Stomach (tissue), 8 donors: ENCODE measurements at regions not wholly inside any gene's neighbourhood (a gene's known extent, or its start where the extent isn't known, plus 50 kb on each side); places are given as distances from the start of the nearest gene placed in this dataset.
"Not testable (repeated sequence)": the region's sequence is repeated elsewhere in the genome, so short reads cannot be mapped to it uniquely, and the experiment has no call there.

ENCODE experiments used
- DNase-seq, 2 donors: peaks; one replicate each; pipeline versions ENCODE4 v3.0.0 to v3.0.0-alpha.2; 2013 to 2019
- H3K27ac ChIP-seq, 5 donors: fragments of 200-600 bp in 4 of 5; sonication (generic) in 4 of 5; one replicate each; pipeline ENCODE4 v1.5.1; 2013 to 2019; ENCODE audit warnings: mild to moderate bottlenecking in 1 of 5, moderate library complexity in 1 of 5
- H3K27me3 ChIP-seq, 3 donors: fragments of 200-600 bp; sonication (generic); one replicate each; pipeline ENCODE4 v1.5.1; 2017 to 2019; ENCODE audit warnings: mixed run types in 1 of 3
- H3K36me3 ChIP-seq, 4 donors: fragments of 200-600 bp; sonication (generic); 1 replicate in 3 of 4; 2 replicates in 1 of 4; pipeline ENCODE4 v1.5.1; 2016 to 2019
- H3K4me1 ChIP-seq, 4 donors: fragments of 200-600 bp; sonication (generic); one replicate each; pipeline ENCODE4 v1.5.1; 2016 to 2019
- H3K4me3 ChIP-seq, 4 donors: fragments of 200-600 bp; sonication (generic) in 3 of 4; one replicate each; pipeline ENCODE4 v1.5.1; 2016 to 2019; ENCODE audit warnings: mild to moderate bottlenecking in 1 of 4
- H3K9me3 ChIP-seq, 4 donors: fragments of 200-600 bp; sonication (generic); one replicate each; pipeline ENCODE4 v1.5.1; 2016 to 2019
- WGBS, 5 donors: extraction: QIAGEN DNeasy Blood & Tissue Kit in 3 of 5; methylation state at CpG; one replicate each; pipeline versions ENCODE4 v1.1.5 to v1.1.7; 2013 to 2018; 5-methylcytosine and 5-hydroxymethylcytosine counted together
- intact Hi-C: fragments of 100-400 bp; cut with DNase I; formaldehyde crosslinking; loops from one replicate; pipeline ENCODE4 v1.15.1; 2023; ENCODE audit warnings: low total_unique reads
- donor health status: healthy with polysubstance abuse.
- donor health status: Bipolar disorder and iron deficiency.
- donor health status: healthy.

DNA sequence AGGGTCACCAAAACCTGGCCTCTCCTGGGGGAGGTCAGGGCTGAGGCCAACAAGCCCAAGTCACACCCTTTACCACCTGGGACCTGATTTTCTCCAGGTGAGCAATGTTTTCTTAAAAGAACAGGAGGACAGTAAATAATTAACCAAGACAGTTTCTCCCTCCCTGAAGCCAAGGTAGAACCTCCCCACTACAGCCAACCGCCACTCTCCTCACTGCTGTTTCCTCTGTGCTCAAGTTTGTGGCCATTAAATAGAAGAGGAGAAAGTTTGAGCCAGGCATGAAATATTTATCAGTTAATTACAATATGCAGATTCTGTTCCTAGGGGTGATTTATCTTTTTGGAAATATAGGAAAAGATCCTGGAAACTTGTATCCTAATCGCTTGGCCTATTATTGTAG is 150.6 kb upstream of the ANKRD20A1 start:
- H3K9me3 ChIP-seq, H3K27me3 ChIP-seq, H3K4me3 ChIP-seq, H3K36me3 ChIP-seq, H3K27ac ChIP-seq, intact Hi-C loops, H3K4me1 ChIP-seq, DNase-seq: not testable (repeated sequence)
- 17 to 57% (median 43%) methylated on average over 1 of the region's 2 CpGs; no CpG with 5 or more reads in 1 of the 5 donors for WGBS, 5 donors

DNA sequence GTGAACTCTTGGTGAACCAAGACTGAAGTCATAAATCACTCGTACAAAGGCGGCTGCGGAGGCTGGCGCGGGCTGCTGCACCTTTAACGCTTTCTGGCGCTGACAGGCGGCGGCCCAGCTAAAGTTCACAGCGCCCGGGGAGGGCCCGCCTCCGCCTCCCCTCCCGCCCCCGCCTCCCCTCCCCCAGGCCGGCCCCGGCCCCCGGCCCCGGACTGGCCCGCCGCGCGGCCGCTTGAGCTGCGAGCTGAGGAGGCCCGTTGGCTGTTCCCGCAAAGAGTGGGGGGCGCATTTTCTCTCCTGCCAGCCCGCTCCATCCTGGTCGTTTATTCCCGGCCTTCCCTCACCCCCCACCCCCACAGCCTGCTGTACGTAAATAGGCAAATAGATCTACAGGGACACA is 147.3 kb upstream of the ANKRD20A1 start:
- H3K27me3 ChIP-seq, intact Hi-C loops, H3K36me3 ChIP-seq, H3K4me1 ChIP-seq, H3K9me3 ChIP-seq: not testable (repeated sequence)
- peak overlapping the region in 1 of 4 donors; percentile 17 for H3K4me3 ChIP-seq
- peak in 1 of 2 donors; percentile 18 for DNase-seq
- 0 to 20% (median 0%) methylated on average over 1 to 17 of the region's 32 CpGs; no CpG with 5 or more reads in 1 of the 5 donors for WGBS, 5 donors
- peak overlapping the region in 1 of 5 donors; percentile 77 for H3K27ac ChIP-seq

DNA sequence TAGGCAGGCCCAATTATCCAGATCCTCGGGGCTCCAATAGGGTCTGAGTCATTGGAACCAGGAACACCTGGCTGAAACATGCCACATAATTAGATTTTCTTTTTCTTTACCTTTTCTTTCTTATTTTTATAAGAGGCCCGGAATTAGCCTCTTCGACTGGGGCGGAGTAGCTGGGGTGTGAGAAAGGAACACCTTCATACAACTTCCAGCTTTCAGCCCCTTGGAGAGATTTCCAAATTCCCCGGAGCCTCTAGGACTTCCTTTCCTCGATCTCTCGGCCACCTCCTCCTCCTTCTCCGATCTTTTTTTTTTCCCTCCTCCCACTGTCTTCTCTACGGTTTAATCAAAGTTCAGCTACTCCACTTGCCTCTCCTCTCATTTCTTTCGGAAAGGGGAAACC is 146.8 kb upstream of the ANKRD20A1 start:
- H3K9me3 ChIP-seq, H3K4me1 ChIP-seq, H3K36me3 ChIP-seq, H3K27me3 ChIP-seq, intact Hi-C loops: not testable (repeated sequence)
- DNase-seq = peak in 1 of 2 donors; percentile 24
- H3K27ac ChIP-seq = peak overlapping the region; percentile 65 to 82 (median 76)
- WGBS, 5 donors = 13 to 38% (median 34%) methylated on average over 4 to 8 of the region's 10 CpGs
- peak overlapping the region in 1 of 4 donors; percentile 16 for H3K4me3 ChIP-seq

- H3K27ac ChIP-seq = peak overlapping the region in 2 of 5 donors; percentile 38 to 39
- intact Hi-C loops, H3K27me3 ChIP-seq, H3K9me3 ChIP-seq, H3K4me3 ChIP-seq, H3K4me1 ChIP-seq, H3K36me3 ChIP-seq: not testable (repeated sequence)
- WGBS, 5 donors = 13 to 31% (median 20%) methylated on average over 2 to 5 of the region's 9 CpGs
- peak in 1 of 2 donors; percentile 4 for DNase-seq
These were observed 145.8 kb upstream of the ANKRD20A1 start for GRCh38 chr9:67712956-67713355.

DNA sequence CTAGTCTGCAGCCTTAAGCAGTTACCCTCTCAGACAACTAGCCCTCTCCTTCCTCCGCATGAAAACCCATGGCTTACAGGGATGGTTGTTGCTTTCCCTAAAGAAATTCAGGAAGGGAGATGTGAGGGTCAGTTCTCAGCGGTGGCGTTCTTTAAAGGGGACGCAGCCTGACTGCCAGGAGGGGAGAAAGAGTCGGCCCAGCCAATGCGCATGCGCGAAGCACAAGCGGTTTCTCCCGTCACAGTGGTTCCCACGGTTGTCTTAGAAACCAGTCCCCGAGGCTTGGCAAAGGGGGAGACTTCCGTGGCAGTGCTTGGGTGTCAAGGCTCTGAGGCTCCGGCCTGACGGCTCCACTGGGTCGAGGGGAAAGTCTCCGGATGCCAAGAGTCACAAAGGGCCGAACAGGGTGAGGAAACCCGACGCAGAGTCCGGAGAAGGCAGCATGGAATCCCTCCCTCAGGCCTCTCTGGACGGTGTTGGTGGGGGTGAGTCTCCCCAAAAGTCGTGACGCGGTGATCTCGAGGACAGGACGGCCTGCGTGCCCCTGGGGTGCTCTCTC is 140.8 kb upstream of the ANKRD20A1 start:
- H3K4me3 ChIP-seq, H3K27me3 ChIP-seq, H3K9me3 ChIP-seq, intact Hi-C loops, H3K4me1 ChIP-seq, H3K36me3 ChIP-seq, H3K27ac ChIP-seq: not testable (repeated sequence)
- 23 to 48% (median 48%) methylated on average over 6 to 10 of the region's 28 CpGs; no CpG with 5 or more reads in 2 of the 5 donors for WGBS, 5 donors
- peak in 1 of 2 donors; percentile 27 for DNase-seq

- H3K27me3 ChIP-seq, H3K4me3 ChIP-seq, H3K27ac ChIP-seq, H3K9me3 ChIP-seq, H3K36me3 ChIP-seq, intact Hi-C loops, H3K4me1 ChIP-seq: not testable (repeated sequence)
- peak in 1 of 2 donors; percentile 11 for DNase-seq
- 74 to 94% (median 87%) methylated on average over 8 to 15 of the region's 16 CpGs for WGBS, 5 donors
These were observed 138.2 kb upstream of the ANKRD20A1 start for GRCh38 chr9:67720491-67720890.

GRCh38 chr9:67722460-67723090 is 136.2 kb upstream of the ANKRD20A1 start:
- H3K36me3 ChIP-seq, H3K9me3 ChIP-seq, DNase-seq, H3K4me1 ChIP-seq, intact Hi-C loops, H3K27me3 ChIP-seq, H3K4me3 ChIP-seq, H3K27ac ChIP-seq: not testable (repeated sequence)
- no CpG with 5 or more reads among the region's 41 CpGs for WGBS, 5 donors

GRCh38 chr9:67723185-67723584 is 135.5 kb upstream of the ANKRD20A1 start:
- peak in 1 of 2 donors; percentile 26 for DNase-seq
- H3K27me3 ChIP-seq, intact Hi-C loops, H3K9me3 ChIP-seq, H3K36me3 ChIP-seq, H3K4me1 ChIP-seq: not testable (repeated sequence)
- Histone ChIP-seq H3K27ac (peak overlapping the region in 3 of 5 donors; percentile 58 to 76 (median 63)), H3K4me3 (peak overlapping the region; percentile 32 to 44 (median 38))
- WGBS, 5 donors = 0 to 2% (median 0%) methylated on average over 2 to 6 of the region's 15 CpGs

DNA sequence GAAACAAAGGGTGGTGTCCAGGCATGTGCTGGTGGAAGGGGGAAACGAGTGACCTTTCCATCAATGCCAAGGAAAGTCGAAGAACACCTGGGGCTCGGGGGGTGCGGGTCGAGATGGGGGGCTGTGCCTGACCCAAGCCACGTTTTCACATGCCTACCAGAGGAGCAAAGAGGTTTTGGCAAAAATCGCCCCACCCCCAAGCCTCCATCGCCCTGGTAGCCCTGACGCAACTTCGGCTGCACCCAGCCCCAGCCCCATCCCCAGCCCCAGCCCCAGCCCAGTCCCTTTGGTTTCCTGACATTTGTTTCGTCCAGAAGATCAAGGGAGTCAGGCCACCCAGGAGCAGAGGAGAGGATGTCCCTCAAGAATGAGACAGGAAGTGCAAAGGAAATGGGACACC is 133.8 kb upstream of the ANKRD20A1 start:
- H3K27me3 ChIP-seq, H3K4me1 ChIP-seq, H3K27ac ChIP-seq, H3K36me3 ChIP-seq, intact Hi-C loops, H3K9me3 ChIP-seq: not testable (repeated sequence)
- WGBS, 5 donors = 8 to 21% (median 16%) methylated on average over 4 to 7 of the region's 11 CpGs; no CpG with 5 or more reads in 1 of the 5 donors
- peak overlapping the region; percentile 34 to 42 (median 36) for H3K4me3 ChIP-seq
- peak in 1 of 2 donors; percentile 27 for DNase-seq

DNA sequence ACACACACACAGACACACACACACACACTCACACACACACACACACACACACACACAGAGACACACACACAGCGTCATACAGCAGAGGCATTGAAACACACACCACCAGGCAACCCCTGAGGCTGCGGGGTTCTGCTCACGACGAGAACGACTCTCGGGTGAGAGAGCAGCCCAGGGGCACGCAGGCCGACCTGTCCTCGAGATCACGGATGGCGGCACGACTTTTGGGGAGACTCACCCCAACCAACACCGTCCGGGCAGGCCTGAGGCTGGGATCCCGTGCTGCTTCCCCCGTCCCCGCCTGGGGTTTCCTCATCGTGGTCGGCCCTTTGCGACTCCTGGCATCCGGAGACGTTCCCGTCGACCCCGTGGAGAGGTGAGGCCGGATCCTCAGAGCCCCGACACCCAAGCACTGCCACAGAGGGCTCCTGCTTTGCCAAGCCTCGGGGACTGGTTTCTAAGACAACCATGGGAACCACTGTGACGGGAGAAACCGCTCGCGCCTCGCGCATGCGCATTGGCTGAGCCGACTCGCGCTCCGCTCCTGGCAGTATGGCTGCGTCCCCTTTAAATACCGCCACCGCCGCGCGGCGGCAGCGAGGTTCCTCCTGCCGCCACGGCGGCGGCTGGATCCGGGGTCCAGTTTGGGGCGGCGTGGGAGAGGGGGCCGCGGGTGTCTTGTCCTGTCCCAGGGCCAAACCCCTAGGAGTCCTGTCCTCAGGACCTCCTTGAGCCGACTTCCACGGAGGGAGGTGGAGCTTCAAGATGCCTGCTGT is 132.3 kb upstream of the ANKRD20A1 start:
- intact Hi-C loops, H3K27me3 ChIP-seq, H3K4me1 ChIP-seq, H3K36me3 ChIP-seq, H3K9me3 ChIP-seq: not testable (repeated sequence)
- WGBS, 5 donors = 1 to 2% (median 1%) methylated on average over 10 to 14 of the region's 58 CpGs; no CpG with 5 or more reads in 2 of the 5 donors
- peak overlapping the region; percentile 31 to 43 (median 33) for H3K4me3 ChIP-seq
- H3K27ac ChIP-seq = peak overlapping the region in 2 of 5 donors; percentile 48 to 70
- peak in 1 of 2 donors; percentile 13 for DNase-seq

GRCh38 chr9:67763133-67763532 is 95.6 kb upstream of the ANKRD20A1 start:
- H3K36me3 ChIP-seq, DNase-seq, intact Hi-C loops, H3K27ac ChIP-seq, H3K4me1 ChIP-seq, H3K4me3 ChIP-seq, H3K27me3 ChIP-seq, H3K9me3 ChIP-seq: not testable (repeated sequence)
- 0 to 81% (median 51%) methylated on average over 1 to 2 of the region's 4 CpGs; no CpG with 5 or more reads in 1 of the 5 donors for WGBS, 5 donors

DNA sequence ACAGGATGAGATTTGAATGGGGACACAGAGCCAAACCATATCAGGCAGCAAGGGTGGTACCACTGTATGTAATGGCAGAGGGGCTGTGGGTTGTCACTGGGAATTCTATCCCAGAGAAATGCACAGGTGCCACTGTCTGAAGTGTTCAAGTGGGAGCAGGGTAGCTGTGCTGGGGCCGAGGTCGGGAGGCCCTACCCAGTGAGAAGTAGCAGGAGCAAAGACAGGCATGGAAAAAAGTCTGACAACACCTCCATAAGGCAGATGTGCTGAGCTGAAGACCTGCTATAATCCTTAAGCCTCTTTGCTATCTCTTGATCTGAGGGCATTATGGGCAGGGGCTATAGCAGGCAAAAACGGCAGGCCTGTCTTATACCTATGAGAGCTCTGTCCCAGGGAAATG is 86.9 kb upstream of the ANKRD20A1 start:
- H3K4me1 ChIP-seq, H3K9me3 ChIP-seq, H3K4me3 ChIP-seq, DNase-seq, intact Hi-C loops, H3K36me3 ChIP-seq, H3K27me3 ChIP-seq, H3K27ac ChIP-seq: not testable (repeated sequence)
- WGBS, 5 donors = 80 to 98% (median 94%) methylated on average over 1 to 2 of the region's 3 CpGs
